ENCODE measurements at regions not wholly inside any gene's neighbourhood (a gene's known extent, or its start where the extent isn't known, plus 50 kb on each side); places are given as distances from the start of the nearest gene placed in this dataset.

DNA sequence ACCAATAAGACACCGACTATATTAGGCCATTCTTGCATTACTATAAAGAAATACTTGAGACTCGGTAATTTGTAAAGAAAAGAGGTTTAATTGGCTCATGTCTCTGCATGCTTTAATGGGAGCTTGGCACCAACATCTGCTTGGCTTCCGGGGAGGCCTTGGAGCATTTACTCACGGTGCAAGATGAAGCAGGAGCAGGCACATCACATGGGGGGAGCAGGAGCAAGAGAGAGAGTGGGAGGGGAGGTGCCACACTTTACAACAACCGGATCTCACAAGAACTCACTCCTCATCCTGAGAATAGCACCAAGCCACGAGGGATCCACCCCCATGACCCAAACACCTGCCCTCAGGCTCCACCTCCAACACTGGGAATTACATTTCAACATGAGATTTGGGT is 224.8 kb downstream of the KLF5 start:
- Mint-ChIP-seq H3K9me3 (peaks cover 14% of the 10 kb centered on the region), H3K27ac (no peak overlapping the region), H3K27me3 (no peaks in the 10 kb centered on the region), H3K4me1 (ENCODE audit: unreplicated experiment) (peaks cover 2% of the 10 kb centered on the region), H3K36me3 (peaks cover under 1% of the 10 kb centered on the region), H3K4me3 (no peak overlapping the region)
- no peak for DNase-seq (ENCODE audit: extremely low spot score, unreplicated experiment)
- no peak for TF ChIP-seq CTCF (conservative IDR thresholded peaks at IDR 0.05)

DNA sequence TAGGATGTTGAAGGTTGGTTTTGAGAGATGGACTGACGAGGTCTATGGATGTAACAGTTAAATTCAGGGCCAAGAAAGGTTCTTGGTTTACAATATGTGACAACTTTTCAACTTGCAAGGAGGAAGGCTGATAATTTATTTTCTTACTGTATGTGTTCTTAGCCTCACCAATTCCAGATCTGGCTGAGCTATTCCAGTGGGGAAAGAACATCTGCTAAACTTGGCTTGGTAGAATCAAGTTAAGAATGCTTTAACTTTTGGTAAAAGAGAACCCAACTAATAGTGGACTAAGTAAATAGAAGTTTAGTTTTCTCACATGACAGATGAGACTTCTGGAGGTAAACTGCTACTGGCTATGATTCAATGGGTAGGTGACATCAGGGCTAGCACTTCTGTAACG is 222.9 kb downstream of the KLF5 start:
- Mint-ChIP-seq H3K4me1 (ENCODE audit: unreplicated experiment) (no peaks in the 10 kb centered on the region), H3K4me3 (no peak overlapping the region), H3K27me3 (no peaks in the 10 kb centered on the region), H3K27ac (no peak overlapping the region), H3K36me3 (peaks cover 6% of the 10 kb centered on the region), H3K9me3 (peaks cover 10% of the 10 kb centered on the region)
- TF ChIP-seq CTCF (conservative IDR thresholded peaks at IDR 0.05) = no peak
- no peak for DNase-seq (ENCODE audit: extremely low spot score, unreplicated experiment)

DNA sequence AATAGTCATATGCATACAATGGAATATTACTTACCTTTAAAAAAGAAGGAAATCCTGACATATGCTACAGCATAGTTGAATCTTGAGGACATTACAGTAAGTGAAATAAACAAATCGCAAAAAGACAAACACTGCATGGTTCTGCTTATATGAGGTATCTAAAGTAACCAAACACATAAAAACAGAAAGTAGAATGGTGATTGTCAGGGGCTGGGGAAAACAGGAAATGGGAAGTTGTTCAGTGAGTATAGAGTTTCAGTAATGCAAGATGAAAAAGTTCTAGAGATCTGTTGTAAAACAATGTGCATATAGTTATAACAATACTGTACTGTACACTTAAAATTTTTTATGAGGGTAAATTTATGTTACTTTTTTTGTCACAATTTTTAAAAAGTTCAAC is 219.4 kb downstream of the KLF5 start:
- H3K4me3 Mint-ChIP-seq = no peak overlapping the region
- peaks cover 6% of the 10 kb centered on the region for H3K4me1 Mint-ChIP-seq (ENCODE audit: unreplicated experiment)
- no peak for DNase-seq (ENCODE audit: extremely low spot score, unreplicated experiment)
- no peak overlapping the region for H3K27ac Mint-ChIP-seq
- no peaks in the 10 kb centered on the region for H3K9me3 Mint-ChIP-seq
- H3K36me3 Mint-ChIP-seq = peaks cover 6% of the 10 kb centered on the region
- TF ChIP-seq CTCF (conservative IDR thresholded peaks at IDR 0.05) = no peak
- no peaks in the 10 kb centered on the region for H3K27me3 Mint-ChIP-seq

DNA sequence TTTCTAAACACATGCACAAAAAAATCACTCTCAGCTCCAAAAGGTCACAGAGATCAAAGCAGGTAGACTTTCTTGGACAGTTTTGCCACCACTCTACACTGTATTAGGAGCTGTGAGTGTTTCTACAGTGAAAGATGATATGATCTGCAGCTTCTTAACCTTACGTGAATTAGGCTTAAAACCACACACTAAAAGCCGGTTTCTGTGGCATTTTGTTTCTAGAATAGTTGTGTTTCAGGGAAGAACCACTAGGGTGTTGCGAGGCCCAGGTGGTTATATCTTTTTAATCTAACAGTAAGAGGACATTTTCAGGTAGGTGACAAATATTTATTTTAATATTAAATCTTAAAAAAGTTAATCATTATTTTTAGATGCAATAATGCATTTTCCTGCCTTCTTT is 216.4 kb downstream of the KLF5 start:
- peak; percentile 52 for TF ChIP-seq CTCF (conservative IDR thresholded peaks at IDR 0.05)
- Mint-ChIP-seq H3K4me3 (no peak overlapping the region), H3K36me3 (peaks cover 6% of the 10 kb centered on the region), H3K27me3 (no peaks in the 10 kb centered on the region), H3K4me1 (ENCODE audit: unreplicated experiment) (peaks cover 6% of the 10 kb centered on the region), H3K27ac (no peak overlapping the region), H3K9me3 (peaks cover 6% of the 10 kb centered on the region)
- DNase-seq (ENCODE audit: extremely low spot score, unreplicated experiment) = no peak

- Mint-ChIP-seq H3K4me1 (ENCODE audit: unreplicated experiment) (peaks cover 6% of the 10 kb centered on the region), H3K27ac (peak overlapping the region; percentile 60), H3K9me3 (peaks cover 12% of the 10 kb centered on the region), H3K27me3 (no peaks in the 10 kb centered on the region), H3K4me3 (no peak overlapping the region), H3K36me3 (peaks cover 12% of the 10 kb centered on the region)
- DNase-seq (ENCODE audit: extremely low spot score, unreplicated experiment) = no peak
- TF ChIP-seq CTCF (conservative IDR thresholded peaks at IDR 0.05) = no peak
Observed at GRCh38 chr13:73274147-73274546, 215.3 kb downstream of the KLF5 start.

DNA sequence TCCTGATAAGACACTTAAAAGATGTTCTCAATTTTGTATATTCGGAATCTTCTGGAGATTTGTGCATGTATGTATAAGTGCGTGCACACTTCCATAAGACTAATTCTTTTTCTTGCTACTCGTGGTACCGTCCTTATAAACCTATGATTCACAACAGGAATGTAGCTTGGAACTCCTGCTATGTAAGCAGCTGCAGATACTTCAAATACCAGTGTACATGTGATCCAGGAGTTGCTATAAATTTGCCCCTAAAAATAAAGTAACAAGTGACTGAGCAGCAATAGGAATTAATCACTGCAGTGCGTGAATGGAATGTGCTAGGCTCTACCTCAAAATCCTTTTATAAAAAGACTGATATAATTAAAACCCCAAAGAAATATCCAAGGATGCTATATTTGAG is 214.9 kb downstream of the KLF5 start:
- Mint-ChIP-seq H3K36me3 (peaks cover 12% of the 10 kb centered on the region), H3K27me3 (no peaks in the 10 kb centered on the region), H3K27ac (peak overlapping the region; percentile 60), H3K4me1 (ENCODE audit: unreplicated experiment) (peaks cover 6% of the 10 kb centered on the region), H3K4me3 (no peak overlapping the region), H3K9me3 (peaks cover 15% of the 10 kb centered on the region)
- no peak for TF ChIP-seq CTCF (conservative IDR thresholded peaks at IDR 0.05)
- DNase-seq (ENCODE audit: extremely low spot score, unreplicated experiment) = no peak

All from type B pancreatic cell (in vitro differentiated cells).